Prostate gland (tissue), 2 donors: ENCODE measurements at regions not wholly inside any gene's neighbourhood (a gene's known extent, or its start where the extent isn't known, plus 50 kb on each side); places are given as distances from the start of the nearest gene placed in this dataset.
A peak's percentile ranks its signal among the peaks of the same experiment; 100 is the strongest.

ENCODE experiments used
- CTCF ChIP-seq, 4 experiments: fragments of 200-600 bp in 2 of 4; fragments of 450-650 bp in 2 of 4; sonication (generic) in 2 of 4; IDR thresholded peaks; 1 replicate in 3 of 4; 2 replicates in 1 of 4; pipeline ENCODE4 v1.5.1; 2016 to 2019; ENCODE audit warnings: antibody characterized with exemption in 4 of 4, mild to moderate bottlenecking in 2 of 4, moderate library complexity in 2 of 4
- POLR2A ChIP-seq: fragments of 450-650 bp; IDR thresholded peaks from one replicate; pipeline ENCODE4 v1.6.1; 2016; ENCODE audit warnings: antibody characterized with exemption, mild to moderate bottlenecking
- POLR2AphosphoS5 ChIP-seq: sonication (generic); formaldehyde crosslinking; IDR thresholded peaks from one replicate; pipeline ENCODE4 v1.6.1; 2017; ENCODE audit warnings: antibody characterized with exemption

GRCh38 chr20:40251284-40251932 is 437.6 kb downstream of the MAFB start:
- TF ChIP-seq POLR2AphosphoS5: no peak
- TF ChIP-seq CTCF (IDR thresholded peaks at IDR 0.05): peak in 2 of 4 experiments; percentile 9 to 29
- TF ChIP-seq POLR2A: no peak
